IPS-20b (cell line): ENCODE measurements at regions not wholly inside any gene's neighbourhood (a gene's known extent, or its start where the extent isn't known, plus 50 kb on each side); places are given as distances from the start of the nearest gene placed in this dataset.

Experiments used
- H3K27ac ChIP-seq: one replicate; pipeline ENCODE4 v1.5.1; 2013; ENCODE audit warnings: low read length
- H3K27me3 ChIP-seq: 2 replicates; pipeline ENCODE4 v1.6.1; 2013; ENCODE audit warnings: mild to moderate bottlenecking, low read length, inconsistent platforms; ENCODE audit not compliant: insufficient read depth
- H3K36me3 ChIP-seq: 2 replicates; pipeline ENCODE4 v1.6.1; 2013; ENCODE audit warnings: low read depth, mild to moderate bottlenecking, inconsistent platforms, low read length, moderate library complexity; ENCODE audit not compliant: insufficient read depth
- H3K4me1 ChIP-seq: 2 replicates; pipeline ENCODE4 v1.6.1; 2013; ENCODE audit warnings: mild to moderate bottlenecking, control low read depth, inconsistent platforms, low read length, moderate library complexity; ENCODE audit not compliant: insufficient read depth
- H3K4me3 ChIP-seq: 2 replicates; pipeline ENCODE4 v1.5.1; 2013; ENCODE audit warnings: mild to moderate bottlenecking, low read length, inconsistent platforms
- H3K9ac ChIP-seq: 2 replicates; pipeline ENCODE4 v1.6.1; 2013; ENCODE audit warnings: low read depth, mild to moderate bottlenecking, inconsistent platforms, low read length, moderate library complexity
- H3K9me3 ChIP-seq: 2 replicates; pipeline ENCODE4 v1.6.1; 2013; ENCODE audit warnings: mild to moderate bottlenecking, low read depth, low read length, inconsistent platforms; ENCODE audit not compliant: insufficient read depth

GRCh38 chr16:54447576-54448440, 161.2 kb upstream of the IRX3 start:
- H3K9ac ChIP-seq = no peak overlapping the region
- no peaks in the 10 kb centered on the region for H3K36me3 ChIP-seq
- no peak overlapping the region for H3K27ac ChIP-seq
- H3K9me3 ChIP-seq = peaks cover 3% of the 10 kb centered on the region; the same call in 1 of the 2 replicates
- no peak overlapping the region for H3K4me3 ChIP-seq
- H3K27me3 ChIP-seq = no peaks in the 10 kb centered on the region
- H3K4me1 ChIP-seq = no peaks in the 10 kb centered on the region

GRCh38 chr16:54446639-54447038, 160.1 kb upstream of the IRX3 start:
- H3K27ac ChIP-seq = no peak overlapping the region

GRCh38 chr16:54444851-54445458, 158.4 kb upstream of the IRX3 start:
- peaks cover 3% of the 10 kb centered on the region; the same call in 1 of the 2 replicates for H3K9me3 ChIP-seq
- H3K4me3 ChIP-seq = no peak overlapping the region
- H3K4me1 ChIP-seq = no peaks in the 10 kb centered on the region
- no peak overlapping the region for H3K9ac ChIP-seq
- H3K27me3 ChIP-seq = no peaks in the 10 kb centered on the region
- no peak overlapping the region for H3K27ac ChIP-seq
- no peaks in the 10 kb centered on the region for H3K36me3 ChIP-seq

More at GRCh38 chr16:54446639-54447038, 160.1 kb upstream of the IRX3 start:
- H3K9me3 ChIP-seq = peaks cover 3% of the 10 kb centered on the region; the same call in 1 of the 2 replicates
- H3K4me3 ChIP-seq = no peak overlapping the region
- H3K4me1 ChIP-seq = no peaks in the 10 kb centered on the region
- H3K36me3 ChIP-seq = no peaks in the 10 kb centered on the region
- H3K27me3 ChIP-seq = no peaks in the 10 kb centered on the region
- no peak overlapping the region for H3K9ac ChIP-seq

- Histone ChIP-seq H3K4me1 (no peaks in the 10 kb centered on the region), H3K36me3 (no peaks in the 10 kb centered on the region), H3K27ac (no peak overlapping the region), H3K9me3 (peaks cover 3% of the 10 kb centered on the region; the same call in 1 of the 2 replicates), H3K4me3 (no peak overlapping the region), H3K9ac (no peak overlapping the region), H3K27me3 (peaks cover 10% of the 10 kb centered on the region; the same call in 1 of the 2 replicates)
These were observed 157.3 kb upstream of the IRX3 start for GRCh38 chr16:54443839-54444238.

GRCh38 chr16:54443352-54443751, 156.8 kb upstream of the IRX3 start:
- Histone ChIP-seq H3K36me3 (no peaks in the 10 kb centered on the region), H3K27me3 (peaks cover 15% of the 10 kb centered on the region; the same call in 1 of the 2 replicates), H3K27ac (no peak overlapping the region), H3K4me1 (no peaks in the 10 kb centered on the region), H3K9me3 (peaks cover 3% of the 10 kb centered on the region; the same call in 1 of the 2 replicates), H3K4me3 (no peak overlapping the region), H3K9ac (no peak overlapping the region)

- Histone ChIP-seq H3K27ac (no peak overlapping the region), H3K9me3 (peaks cover 3% of the 10 kb centered on the region; the same call in 1 of the 2 replicates), H3K36me3 (no peaks in the 10 kb centered on the region), H3K9ac (no peak overlapping the region), H3K4me3 (no peak overlapping the region), H3K27me3 (peaks cover 16% of the 10 kb centered on the region; the same call in 1 of the 2 replicates), H3K4me1 (no peaks in the 10 kb centered on the region)
These were observed 156.3 kb upstream of the IRX3 start for GRCh38 chr16:54442864-54443263.

GRCh38 chr16:54438469-54438868, 151.9 kb upstream of the IRX3 start:
- H3K9ac ChIP-seq = no peak overlapping the region
- no peaks in the 10 kb centered on the region for H3K4me1 ChIP-seq
- H3K27me3 ChIP-seq = peaks cover 16% of the 10 kb centered on the region; the same call in 1 of the 2 replicates
- no peak overlapping the region for H3K27ac ChIP-seq
- no peaks in the 10 kb centered on the region for H3K36me3 ChIP-seq
- H3K9me3 ChIP-seq = no peaks in the 10 kb centered on the region
- H3K4me3 ChIP-seq = no peak overlapping the region

GRCh38 chr16:54437921-54438320, 151.3 kb upstream of the IRX3 start:
- no peaks in the 10 kb centered on the region for H3K4me1 ChIP-seq
- H3K9ac ChIP-seq = no peak overlapping the region
- H3K36me3 ChIP-seq = no peaks in the 10 kb centered on the region
- H3K4me3 ChIP-seq = no peak overlapping the region
- H3K27ac ChIP-seq = no peak overlapping the region
- peaks cover 16% of the 10 kb centered on the region; the same call in 1 of the 2 replicates for H3K27me3 ChIP-seq
- H3K9me3 ChIP-seq = no peaks in the 10 kb centered on the region

- H3K4me1 ChIP-seq = no peaks in the 10 kb centered on the region
- no peaks in the 10 kb centered on the region for H3K36me3 ChIP-seq
- H3K4me3 ChIP-seq = no peak overlapping the region
- no peak overlapping the region for H3K9ac ChIP-seq
- no peaks in the 10 kb centered on the region for H3K9me3 ChIP-seq
- peaks cover 18% of the 10 kb centered on the region for H3K27me3 ChIP-seq
- H3K27ac ChIP-seq = no peak overlapping the region
These were observed 150.8 kb upstream of the IRX3 start for GRCh38 chr16:54437401-54437800.

GRCh38 chr16:54436346-54436745, 149.8 kb upstream of the IRX3 start:
- no peak overlapping the region for H3K27ac ChIP-seq
- no peak overlapping the region for H3K9ac ChIP-seq
- no peaks in the 10 kb centered on the region for H3K4me1 ChIP-seq
- no peaks in the 10 kb centered on the region for H3K36me3 ChIP-seq
- peaks cover 29% of the 10 kb centered on the region for H3K27me3 ChIP-seq
- H3K4me3 ChIP-seq = no peak overlapping the region
- H3K9me3 ChIP-seq = no peaks in the 10 kb centered on the region

GRCh38 chr16:54434859-54435258, 148.3 kb upstream of the IRX3 start:
- Histone ChIP-seq H3K9me3 (peaks cover 3% of the 10 kb centered on the region; the same call in 1 of the 2 replicates), H3K4me3 (no peak overlapping the region), H3K9ac (no peak overlapping the region), H3K27me3 (peaks cover 43% of the 10 kb centered on the region), H3K36me3 (no peaks in the 10 kb centered on the region), H3K4me1 (peaks cover 6% of the 10 kb centered on the region; the same call in 1 of the 2 replicates), H3K27ac (no peak overlapping the region)

GRCh38 chr16:54432897-54433229, 146.3 kb upstream of the IRX3 start:
- peaks cover 48% of the 10 kb centered on the region for H3K27me3 ChIP-seq
- no peaks in the 10 kb centered on the region for H3K36me3 ChIP-seq
- H3K9ac ChIP-seq = no peak overlapping the region
- no peak overlapping the region for H3K4me3 ChIP-seq
- peaks cover 6% of the 10 kb centered on the region; the same call in 1 of the 2 replicates for H3K4me1 ChIP-seq
- H3K9me3 ChIP-seq = peaks cover 7% of the 10 kb centered on the region
- no peak overlapping the region for H3K27ac ChIP-seq
